ENCODE measurements at regions not wholly inside any gene's neighbourhood (a gene's known extent, or its start where the extent isn't known, plus 50 kb on each side); places are given as distances from the start of the nearest gene placed in this dataset.

- TF ChIP-seq CHD7 (IDR thresholded peaks at IDR 0.05; ENCODE audit: insufficient replicate concordance, low read length) (no peak), SIN3A (conservative IDR thresholded peaks at IDR 0.05 in 1 of 2, IDR thresholded peaks at IDR 0.05 in 1 of 2; ENCODE audit: low read depth in 1 of 2, low read length in 2 of 2) (no peak), ZNF274 (IDR thresholded peaks at IDR 0.05; ENCODE audit: borderline replicate concordance, extremely low read depth, low read length) (no peak), CBX5 (IDR thresholded peaks at IDR 0.05; ENCODE audit: low read depth, low read length) (no peak), CEBPB (IDR thresholded peaks at IDR 0.05; ENCODE audit: low read depth, low read length) (no peak), JUN (IDR thresholded peaks at IDR 0.05; ENCODE audit: low read depth, low read length) (no peak), SIX5 (IDR thresholded peaks at IDR 0.05; ENCODE audit: low read depth, low read length) (no peak)
Measured at GRCh38 chr17:55577687-55578086, 66.4 kb upstream of the SMIM36 start (continued).

Measured in H1 (cell line).